ENCODE measurements at regions not wholly inside any gene's neighbourhood (a gene's known extent, or its start where the extent isn't known, plus 50 kb on each side); places are given as distances from the start of the nearest gene placed in this dataset.

DNA sequence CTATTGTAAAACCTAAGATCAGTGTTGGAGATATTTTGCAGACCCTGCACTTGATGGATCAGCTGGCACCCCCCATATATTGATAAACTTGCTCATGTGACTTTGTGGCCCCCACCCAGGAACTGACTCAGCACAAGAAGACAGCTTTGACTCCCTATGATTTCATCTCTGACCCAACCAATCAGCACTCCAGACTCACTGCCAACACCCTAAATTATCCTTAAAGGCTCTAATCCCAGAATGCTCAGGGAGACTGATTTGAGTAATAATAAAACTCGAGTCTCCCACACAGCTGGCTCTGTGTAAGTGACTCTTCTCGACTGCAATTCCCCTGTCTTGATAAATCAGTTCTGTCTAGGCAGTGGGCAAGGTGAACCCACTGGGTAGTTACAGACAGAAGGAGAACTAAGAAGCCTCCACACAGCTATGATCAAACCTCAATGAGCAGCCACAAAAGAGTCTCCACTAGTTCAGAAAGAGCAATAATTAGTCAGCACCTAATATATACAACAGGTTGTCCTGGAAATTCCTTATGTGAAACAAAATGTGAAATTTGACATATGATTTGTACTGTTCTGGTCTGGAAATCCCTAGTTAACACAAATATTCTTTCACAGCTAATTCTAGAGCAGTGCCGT is 52.2 kb downstream of the ACTL7B start:
- TF ChIP-seq, protein P1, sequence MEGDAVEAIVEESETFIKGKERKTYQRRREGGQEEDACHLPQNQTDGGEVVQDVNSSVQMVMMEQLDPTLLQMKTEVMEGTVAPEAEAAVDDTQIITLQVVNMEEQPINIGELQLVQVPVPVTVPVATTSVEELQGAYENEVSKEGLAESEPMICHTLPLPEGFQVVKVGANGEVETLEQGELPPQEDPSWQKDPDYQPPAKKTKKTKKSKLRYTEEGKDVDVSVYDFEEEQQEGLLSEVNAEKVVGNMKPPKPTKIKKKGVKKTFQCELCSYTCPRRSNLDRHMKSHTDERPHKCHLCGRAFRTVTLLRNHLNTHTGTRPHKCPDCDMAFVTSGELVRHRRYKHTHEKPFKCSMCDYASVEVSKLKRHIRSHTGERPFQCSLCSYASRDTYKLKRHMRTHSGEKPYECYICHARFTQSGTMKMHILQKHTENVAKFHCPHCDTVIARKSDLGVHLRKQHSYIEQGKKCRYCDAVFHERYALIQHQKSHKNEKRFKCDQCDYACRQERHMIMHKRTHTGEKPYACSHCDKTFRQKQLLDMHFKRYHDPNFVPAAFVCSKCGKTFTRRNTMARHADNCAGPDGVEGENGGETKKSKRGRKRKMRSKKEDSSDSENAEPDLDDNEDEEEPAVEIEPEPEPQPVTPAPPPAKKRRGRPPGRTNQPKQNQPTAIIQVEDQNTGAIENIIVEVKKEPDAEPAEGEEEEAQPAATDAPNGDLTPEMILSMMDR (IDR thresholded peaks at IDR 0.05; ENCODE audit: insufficient read depth, low read length, missing control alignments) = no peak
- ChIA-PET POLR2A (no interaction called here), CTCF (interaction anchor here (0.6 to 3.0 kb wide), 2 partner anchors 10 to 505 kb away, joined by 3 to 10 read pairs; no protein-coding TSS in a partner anchor)
- no peak overlapping the region for H3K4me3 ChIP-seq (ENCODE audit: low read depth, low read length)
- no peak for DNase-seq (ENCODE audit: low read depth, low spot score)

DNA sequence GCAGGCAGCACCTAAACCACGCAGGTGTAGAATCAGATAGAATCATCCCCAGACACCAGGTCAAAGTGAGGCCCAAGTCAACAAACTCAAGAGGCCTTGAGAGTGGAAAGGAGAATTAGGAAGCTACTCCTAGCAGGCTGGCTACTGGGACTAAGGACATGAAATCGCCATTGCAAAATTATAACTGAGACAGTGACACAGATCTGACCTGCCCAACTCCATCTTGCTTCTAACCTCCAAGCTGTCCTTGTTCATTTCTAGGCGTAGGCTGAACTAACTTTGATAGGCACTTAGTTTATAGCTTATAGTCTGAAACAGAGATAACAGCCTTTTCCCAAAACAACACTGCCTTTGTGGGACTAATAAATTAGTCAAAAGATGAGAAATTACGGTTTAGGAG is 52.8 kb downstream of the ACTL7B start:
- ChIA-PET CTCF (interaction anchor here (0.6 to 3.0 kb wide), 2 partner anchors 11 to 504 kb away, joined by 3 to 10 read pairs; no protein-coding TSS in a partner anchor), POLR2A (no interaction called here)
- DNase-seq (ENCODE audit: low read depth, low spot score) = no peak

DNA sequence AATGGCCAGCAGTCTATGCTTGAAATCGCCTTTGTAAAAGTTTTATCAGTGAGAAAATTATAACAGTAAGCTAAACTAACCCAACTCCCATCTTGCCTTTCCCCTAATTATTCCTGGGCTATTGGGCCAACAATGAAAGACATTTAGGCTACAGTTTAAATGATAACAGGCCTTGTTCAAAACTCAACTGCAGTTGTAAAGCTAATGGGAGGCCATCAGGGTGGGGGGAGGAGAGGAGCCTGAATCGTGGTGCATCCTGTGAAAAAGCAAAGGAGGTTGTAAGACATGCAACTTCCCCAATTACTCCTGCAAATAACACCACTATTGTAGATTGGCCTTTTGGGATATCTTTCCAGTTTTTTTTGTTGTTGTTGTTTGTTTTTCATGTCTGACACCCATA is 53.8 kb downstream of the ACTL7B start:
- TF ChIP-seq, protein P1 (IDR thresholded peaks at IDR 0.05; ENCODE audit: insufficient read depth, low read length, missing control alignments) = no peak
- POLR2A ChIA-PET = no interaction called here
- CTCF ChIA-PET = interaction anchor here (3.0 kb wide), 1 partner anchor 12 kb away, joined by 10 read pairs; no protein-coding TSS in a partner anchor
- H3K4me3 ChIP-seq (ENCODE audit: low read depth, low read length) = no peak overlapping the region
- DNase-seq (ENCODE audit: low read depth, low spot score) = no peak

More for the DNA sequence above, 52.8 kb downstream of the ACTL7B start:
- TF ChIP-seq, protein P1 (IDR thresholded peaks at IDR 0.05; ENCODE audit: insufficient read depth, low read length, missing control alignments) = no peak
- H3K4me3 ChIP-seq (ENCODE audit: low read depth, low read length) = no peak overlapping the region

DNA sequence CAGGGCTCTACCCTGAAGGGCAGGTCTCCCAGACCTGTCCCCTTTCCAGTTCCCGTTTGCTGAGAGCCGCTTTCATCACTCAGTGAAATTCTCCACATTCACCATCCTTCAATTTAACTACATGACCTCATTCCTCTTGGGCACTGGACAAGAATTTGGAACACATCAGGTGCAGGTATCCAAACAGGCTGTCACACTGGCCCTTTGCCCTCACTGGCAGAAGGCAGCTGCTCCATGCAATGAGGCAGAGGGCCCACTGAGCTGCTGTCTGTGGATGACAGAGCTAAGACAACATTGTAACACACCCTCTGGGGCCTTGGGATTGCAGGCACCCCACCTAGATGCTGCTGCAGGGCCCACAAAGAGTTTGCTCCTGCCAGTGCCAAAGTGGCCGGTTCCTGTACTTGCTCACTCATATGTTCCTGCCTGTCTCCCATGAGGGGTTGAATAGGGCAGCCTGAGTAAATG is 55.1 kb downstream of the ACTL7B start:
- TF ChIP-seq, protein P1 (IDR thresholded peaks at IDR 0.05; ENCODE audit: insufficient read depth, low read length, missing control alignments) = no peak
- ChIA-PET POLR2A (no interaction called here), CTCF (interaction anchor here (0.8 kb wide), 1 partner anchor 39 kb away, joined by 3 read pairs; no protein-coding TSS in a partner anchor)
- H3K4me3 ChIP-seq (ENCODE audit: low read depth, low read length) = no peak overlapping the region
- DNase-seq (ENCODE audit: low read depth, low spot score) = no peak

DNA sequence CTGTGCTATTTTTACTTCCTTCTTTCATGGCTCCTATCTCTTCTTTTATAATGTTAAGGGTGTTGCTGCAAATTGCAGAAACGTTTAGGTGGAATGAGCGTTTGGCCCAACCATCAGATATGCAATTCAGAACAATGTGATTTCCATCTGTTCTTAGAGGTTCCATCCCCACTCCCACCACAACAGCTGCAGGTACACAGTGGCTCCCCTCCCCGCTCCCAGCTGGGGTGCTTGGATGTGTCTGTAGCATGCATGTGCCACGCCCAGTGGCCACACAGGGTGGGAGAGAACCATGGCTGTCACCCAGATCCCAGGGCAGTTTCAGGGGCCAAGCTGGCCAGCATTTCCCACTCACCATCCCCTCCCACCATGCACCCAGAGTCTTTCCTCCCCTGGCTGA is 62.2 kb downstream of the ACTL7B start:
- POLR2A ChIA-PET = no interaction called here
- TF ChIP-seq, protein P1 (IDR thresholded peaks at IDR 0.05; ENCODE audit: insufficient read depth, low read length, missing control alignments) = no peak
- DNase-seq (ENCODE audit: low read depth, low spot score) = no peak
- no peak overlapping the region for H3K4me3 ChIP-seq (ENCODE audit: low read depth, low read length)
- CTCF ChIA-PET = no interaction called here

DNA sequence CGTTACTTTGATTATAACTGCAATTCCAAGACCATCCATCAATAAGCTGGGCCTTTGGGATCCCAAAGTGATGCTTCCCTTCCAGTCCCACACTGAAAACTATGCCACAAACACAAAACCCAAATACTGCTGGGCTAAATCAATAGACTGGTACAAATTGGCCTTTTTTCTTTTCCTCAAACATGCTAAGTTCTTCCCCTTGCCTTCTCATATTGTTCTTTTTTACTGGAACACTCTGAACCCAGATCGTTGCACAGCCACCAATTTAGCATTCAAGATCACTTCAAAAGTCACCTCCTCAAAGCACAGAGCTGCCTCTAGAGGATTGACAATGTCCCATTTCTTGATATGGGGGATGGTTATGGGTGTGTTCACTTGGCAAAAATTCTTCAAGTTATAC is 66.0 kb downstream of the ACTL7B start:
- H3K4me3 ChIP-seq (ENCODE audit: low read depth, low read length) = no peak overlapping the region
- POLR2A ChIA-PET = no interaction called here
- DNase-seq (ENCODE audit: low read depth, low spot score) = no peak
- CTCF ChIA-PET = no interaction called here
- TF ChIP-seq, protein P1 (IDR thresholded peaks at IDR 0.05; ENCODE audit: insufficient read depth, low read length, missing control alignments) = no peak
